H1 (cell line): ENCODE measurements at regions not wholly inside any gene's neighbourhood (a gene's known extent, or its start where the extent isn't known, plus 50 kb on each side); places are given as distances from the start of the nearest gene placed in this dataset.

ENCODE experiments used
- BACH1 ChIP-seq: IDR thresholded peaks from 2 replicates; pipeline ENCODE4 v1.6.1; 2012; ENCODE audit warnings: low read length, improper control_type of control experiment
- CBX5 ChIP-seq: fragments of 300-800, 300-1000 bp; sonication (generic); IDR thresholded peaks from 2 replicates; pipeline ENCODE4 v1.7.1; 2016; ENCODE audit warnings: antibody characterized with exemption, low read length, low read depth
- CBX8 ChIP-seq: fragments of 300-800, 300-1000 bp; sonication (generic); IDR thresholded peaks from 2 replicates; pipeline ENCODE4 v1.7.1; 2016; ENCODE audit warnings: low read depth, low read length, borderline replicate concordance
- EP300 ChIP-seq, 2 experiments: IDR thresholded peaks; 1 replicate in 1 of 2; 2 replicates in 1 of 2; pipeline ENCODE4 v1.6.1; 2011 to 2012; ENCODE audit warnings: low read depth in 2 of 2, low read length in 2 of 2, mild to moderate bottlenecking in 2 of 2, borderline replicate concordance in 1 of 2, inconsistent platforms in 1 of 2, moderate library complexity in 1 of 2
- GABPA ChIP-seq: IDR thresholded peaks from 2 replicates; pipeline ENCODE4 v1.6.1; 2011; ENCODE audit warnings: mild to moderate bottlenecking, low read length, moderate library complexity, borderline replicate concordance; ENCODE audit not compliant: insufficient read depth
- SIN3A ChIP-seq, 2 experiments: IDR thresholded peaks in 1 of 2; conservative IDR thresholded peaks in 1 of 2; 2 replicates each; pipeline ENCODE4 v1.6.1; 2011 to 2012; ENCODE audit warnings: low read length in 2 of 2, improper control_type of control experiment in 1 of 2, low read depth in 1 of 2, mild to moderate bottlenecking in 1 of 2
- SRF ChIP-seq: IDR thresholded peaks from 2 replicates; pipeline ENCODE4 v1.6.1; 2011; ENCODE audit warnings: mild to moderate bottlenecking, low read depth, low read length, moderate library complexity
- YY1 ChIP-seq: IDR thresholded peaks from 2 replicates; pipeline ENCODE4 v1.6.1; 2011; ENCODE audit warnings: low read depth, mild to moderate bottlenecking, low read length

DNA sequence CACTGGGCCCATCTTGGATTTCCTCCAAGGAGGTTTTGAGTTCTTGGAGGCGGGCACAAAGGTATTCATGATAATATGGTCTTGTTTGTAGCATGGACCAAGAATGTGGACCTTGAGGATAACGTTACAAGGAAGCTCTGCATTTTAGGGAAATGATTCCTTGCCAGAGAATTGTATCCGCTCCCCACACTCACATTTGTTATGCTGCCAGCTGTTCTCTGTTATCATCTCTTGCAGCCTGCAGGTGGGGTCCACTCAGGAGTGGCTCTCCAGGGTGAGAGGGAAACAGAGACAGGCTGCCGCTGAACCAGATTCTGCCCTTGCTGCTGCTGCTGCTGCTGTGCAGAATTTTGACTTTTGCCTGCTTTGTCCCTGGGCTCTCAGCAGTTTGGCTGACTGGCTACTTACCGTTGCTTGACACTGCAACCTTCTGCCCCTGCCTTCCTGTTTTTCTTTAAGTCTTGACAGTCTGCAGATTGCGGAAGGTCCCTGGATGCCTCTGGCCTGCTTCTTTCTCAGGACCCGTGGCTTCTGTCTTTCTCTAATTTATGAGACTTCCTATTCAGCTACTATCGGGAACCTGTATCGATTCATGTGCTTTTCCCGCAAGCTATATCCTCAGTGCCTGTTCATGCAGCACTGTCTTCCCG is 122.3 kb upstream of the DOCK10 start (continued):
- TF ChIP-seq CBX8 (no peak), CBX5 (no peak), GABPA (no peak), EP300 (IDR thresholded peaks at IDR 0.05; ENCODE audit: borderline replicate concordance in 1 of 2, low read depth in 2 of 2, low read length in 2 of 2) (no peak), BACH1 (no peak), SRF (no peak), YY1 (no peak), SIN3A (conservative IDR thresholded peaks at IDR 0.05 in 1 of 2, IDR thresholded peaks at IDR 0.05 in 1 of 2; ENCODE audit: low read depth in 1 of 2, low read length in 2 of 2) (no peak)
